ENCODE measurements at regions not wholly inside any gene's neighbourhood (a gene's known extent, or its start where the extent isn't known, plus 50 kb on each side); places are given as distances from the start of the nearest gene placed in this dataset.

DNA sequence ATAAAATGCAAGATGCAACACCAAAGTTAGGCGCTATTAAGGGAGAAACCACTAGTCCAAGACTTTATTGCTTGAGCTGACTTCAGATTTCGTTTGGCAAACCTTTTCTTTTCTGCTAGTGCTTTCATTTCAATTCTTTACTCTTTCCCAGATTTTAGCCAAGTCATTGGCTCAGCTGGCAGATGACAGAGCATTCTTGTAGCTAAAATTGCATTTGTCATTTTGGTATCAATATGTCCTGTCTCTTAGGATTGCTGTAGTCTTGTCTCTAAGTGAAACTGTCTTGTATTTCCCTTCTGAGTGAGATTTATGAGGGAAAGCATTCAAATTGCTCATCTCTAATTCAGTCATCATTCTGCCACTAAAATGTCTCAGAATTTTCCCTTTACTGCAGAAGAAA is 335.1 kb downstream of the METTL4 start:
- TF ChIP-seq, protein P1, sequence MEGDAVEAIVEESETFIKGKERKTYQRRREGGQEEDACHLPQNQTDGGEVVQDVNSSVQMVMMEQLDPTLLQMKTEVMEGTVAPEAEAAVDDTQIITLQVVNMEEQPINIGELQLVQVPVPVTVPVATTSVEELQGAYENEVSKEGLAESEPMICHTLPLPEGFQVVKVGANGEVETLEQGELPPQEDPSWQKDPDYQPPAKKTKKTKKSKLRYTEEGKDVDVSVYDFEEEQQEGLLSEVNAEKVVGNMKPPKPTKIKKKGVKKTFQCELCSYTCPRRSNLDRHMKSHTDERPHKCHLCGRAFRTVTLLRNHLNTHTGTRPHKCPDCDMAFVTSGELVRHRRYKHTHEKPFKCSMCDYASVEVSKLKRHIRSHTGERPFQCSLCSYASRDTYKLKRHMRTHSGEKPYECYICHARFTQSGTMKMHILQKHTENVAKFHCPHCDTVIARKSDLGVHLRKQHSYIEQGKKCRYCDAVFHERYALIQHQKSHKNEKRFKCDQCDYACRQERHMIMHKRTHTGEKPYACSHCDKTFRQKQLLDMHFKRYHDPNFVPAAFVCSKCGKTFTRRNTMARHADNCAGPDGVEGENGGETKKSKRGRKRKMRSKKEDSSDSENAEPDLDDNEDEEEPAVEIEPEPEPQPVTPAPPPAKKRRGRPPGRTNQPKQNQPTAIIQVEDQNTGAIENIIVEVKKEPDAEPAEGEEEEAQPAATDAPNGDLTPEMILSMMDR (IDR thresholded peaks at IDR 0.05), result no peak
- TF ChIP-seq POLR2A (IDR thresholded peaks at IDR 0.05), result no peak

Measured in right lobe of liver (tissue), 4 donors.